GM15510 (cell line): ENCODE measurements at regions not wholly inside any gene's neighbourhood (a gene's known extent, or its start where the extent isn't known, plus 50 kb on each side); places are given as distances from the start of the nearest gene placed in this dataset.

Source experiments
- POLR2A ChIP-seq: IDR thresholded peaks from 3 replicates; pipeline ENCODE4 v1.6.1; 2011; ENCODE audit warnings: borderline replicate concordance; ENCODE audit not compliant: insufficient read length; ENCODE audit errors: extremely low read depth

- no peak for TF ChIP-seq POLR2A
Measured at GRCh38 chr2:40507432-40507831, 55.5 kb upstream of the SLC8A1 start.

DNA sequence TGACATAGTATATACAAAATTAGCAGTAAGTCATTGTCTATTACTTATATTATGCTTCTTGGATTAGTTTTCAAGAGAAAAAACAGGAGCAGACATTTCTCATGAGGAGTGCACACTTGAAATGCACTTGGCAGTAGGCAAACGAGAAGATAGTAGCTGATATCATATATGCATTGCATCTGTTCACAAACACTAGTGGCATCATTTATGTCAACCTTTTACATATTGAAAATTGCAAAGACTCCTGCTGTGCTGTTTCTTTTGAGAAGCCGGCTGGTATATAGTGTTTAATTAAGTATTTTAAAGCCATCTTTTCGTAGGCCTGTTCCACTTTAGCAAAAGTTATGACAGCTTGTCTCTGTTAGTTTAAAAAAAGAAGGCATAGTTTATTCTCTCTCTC lies 58.4 kb upstream of the SLC8A1 start:
- TF ChIP-seq POLR2A, result no peak

DNA sequence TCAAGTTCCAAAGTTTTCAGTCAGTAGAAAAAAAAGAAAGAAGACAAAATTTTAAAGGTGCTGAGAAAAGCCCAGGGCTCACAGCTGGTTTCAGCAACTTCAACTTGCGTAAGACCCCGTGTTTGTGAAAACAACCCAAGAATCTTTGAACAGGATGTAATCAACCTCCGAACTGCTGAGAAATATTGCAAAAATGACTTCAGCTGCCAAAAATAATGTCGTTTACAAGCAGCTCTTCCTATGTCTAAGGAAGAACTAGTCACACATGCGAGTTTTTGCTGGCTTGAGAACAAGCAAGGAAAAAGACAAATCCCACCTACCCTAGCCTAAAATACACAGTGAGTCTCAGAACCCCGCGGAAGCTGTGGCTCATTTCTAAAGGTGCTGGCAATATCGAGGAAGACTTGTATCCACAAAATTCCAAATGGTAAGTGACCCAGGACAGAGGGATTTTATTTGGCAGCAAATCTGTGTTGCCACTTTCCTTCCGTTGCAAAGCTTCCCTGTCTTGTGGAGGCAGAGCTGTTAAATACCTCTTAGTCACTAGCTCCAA lies 59.8 kb upstream of the SLC8A1 start:
- no peak for TF ChIP-seq POLR2A

DNA sequence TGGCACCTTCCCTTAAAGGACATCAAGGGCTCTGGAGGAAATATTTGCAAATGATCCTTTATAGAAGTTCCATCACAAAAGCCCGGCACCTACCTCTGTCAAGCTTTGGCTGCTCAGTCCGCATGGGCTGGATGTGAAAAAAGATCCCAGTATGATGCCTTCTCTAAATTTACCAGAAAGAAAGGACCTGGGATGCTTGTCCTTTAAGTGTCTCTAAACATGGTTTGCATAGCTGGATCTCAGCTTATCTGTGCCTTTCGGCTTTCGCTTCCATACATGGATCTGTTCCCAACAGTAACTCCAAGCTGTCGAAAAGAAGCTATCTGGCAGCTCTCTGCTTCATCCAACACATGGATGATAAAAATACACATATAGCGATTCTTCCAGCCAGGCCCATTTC lies 60.4 kb upstream of the SLC8A1 start:
- TF ChIP-seq POLR2A, result no peak

DNA sequence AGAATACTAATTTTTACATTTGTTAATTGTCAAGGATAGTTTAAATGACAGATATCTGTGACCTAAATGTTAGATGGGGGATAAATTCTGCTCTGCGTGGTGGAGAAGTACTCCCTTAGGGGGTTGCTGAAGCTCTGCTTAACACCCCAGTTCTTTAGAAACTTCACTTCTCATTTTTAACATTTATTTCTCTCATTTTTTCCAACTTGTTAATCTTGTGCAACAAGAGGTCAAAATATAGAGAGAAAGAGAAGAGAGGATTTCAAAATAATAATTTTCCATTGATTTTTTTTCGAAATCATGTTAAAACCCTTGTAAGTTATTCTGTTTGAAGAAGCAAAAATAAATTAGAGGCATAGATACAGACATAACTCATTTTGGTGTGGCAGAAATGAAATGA lies 61.3 kb upstream of the SLC8A1 start:
- no peak for TF ChIP-seq POLR2A

DNA sequence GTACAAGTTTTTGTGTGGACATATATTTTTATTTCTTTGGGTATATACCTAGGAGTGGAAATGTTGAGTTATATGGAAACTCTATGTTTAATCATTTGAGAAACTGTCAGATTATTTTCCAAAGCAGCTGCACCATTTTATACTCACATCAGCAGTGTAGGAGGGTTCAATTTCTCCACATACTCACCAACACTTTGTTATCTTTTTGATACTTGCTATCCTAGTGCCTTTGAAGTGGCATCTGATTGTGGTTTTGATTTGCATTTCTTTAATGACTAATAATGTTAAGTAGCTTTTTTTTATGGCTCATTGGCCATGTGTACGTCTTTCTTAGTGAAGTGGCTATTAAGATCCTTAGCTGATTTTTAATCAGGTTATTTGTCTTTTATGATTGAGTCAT lies 64.7 kb upstream of the SLC8A1 start:
- TF ChIP-seq POLR2A, result no peak

DNA sequence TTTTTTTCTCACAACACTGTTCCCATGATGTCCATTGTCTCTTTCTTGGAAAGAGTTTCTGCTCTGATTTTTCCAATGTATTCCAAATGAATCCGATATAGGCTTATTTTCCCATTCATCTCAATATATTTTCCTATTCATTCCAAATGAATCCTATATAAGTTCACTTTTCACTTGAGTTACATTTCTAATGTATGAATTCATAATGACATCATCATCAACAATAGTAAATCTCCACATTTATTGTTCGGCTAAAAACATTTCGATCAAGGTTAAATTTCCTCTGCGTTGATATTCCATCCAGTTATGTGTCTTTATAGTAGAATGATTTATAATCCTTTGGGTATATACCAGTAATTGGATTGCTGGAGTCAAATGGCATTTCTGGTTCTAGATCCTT lies 76.7 kb upstream of the SLC8A1 start:
- no peak for TF ChIP-seq POLR2A

GRCh38 chr2:40531359-40531758 lies 79.5 kb upstream of the SLC8A1 start:
- no peak for TF ChIP-seq POLR2A

DNA sequence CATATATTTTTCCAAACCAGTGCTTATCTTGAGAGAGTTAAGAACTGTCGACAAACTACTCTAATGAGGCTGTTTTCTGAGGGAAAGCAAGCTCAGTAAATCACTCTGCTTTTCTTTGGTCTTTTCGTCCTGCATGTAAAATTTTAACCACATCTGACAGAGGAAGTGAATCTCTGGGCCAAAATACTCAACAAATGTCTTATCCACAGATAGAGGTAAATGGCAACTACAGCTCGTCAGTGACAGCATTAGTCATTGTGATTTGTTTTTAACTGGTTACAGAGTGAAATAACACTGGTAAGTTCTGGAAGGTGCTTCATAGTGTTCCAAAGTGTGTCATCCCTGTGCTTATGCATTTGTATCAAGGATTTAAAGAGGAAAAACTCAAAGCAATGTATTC lies 82.6 kb upstream of the SLC8A1 start:
- TF ChIP-seq POLR2A, result no peak

DNA sequence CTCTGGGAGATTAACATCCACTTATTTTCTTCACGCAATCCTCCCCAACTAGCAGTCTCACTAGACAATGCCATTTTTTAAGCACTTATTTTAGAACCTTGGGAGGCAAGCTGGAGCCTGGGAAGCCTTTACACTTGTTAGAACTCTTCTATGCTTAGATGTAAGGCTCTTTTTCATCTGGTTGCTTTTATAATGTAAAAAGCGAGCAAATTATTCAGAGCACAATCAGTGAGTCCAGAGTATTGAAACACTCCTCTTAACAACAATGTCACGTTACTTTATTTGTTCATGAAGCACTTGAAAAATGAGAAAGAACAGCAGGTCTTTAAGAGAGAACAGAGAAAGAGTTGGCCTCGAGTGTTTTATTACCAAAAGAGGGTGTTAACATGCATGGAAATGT lies 84.1 kb upstream of the SLC8A1 start:
- no peak for TF ChIP-seq POLR2A

DNA sequence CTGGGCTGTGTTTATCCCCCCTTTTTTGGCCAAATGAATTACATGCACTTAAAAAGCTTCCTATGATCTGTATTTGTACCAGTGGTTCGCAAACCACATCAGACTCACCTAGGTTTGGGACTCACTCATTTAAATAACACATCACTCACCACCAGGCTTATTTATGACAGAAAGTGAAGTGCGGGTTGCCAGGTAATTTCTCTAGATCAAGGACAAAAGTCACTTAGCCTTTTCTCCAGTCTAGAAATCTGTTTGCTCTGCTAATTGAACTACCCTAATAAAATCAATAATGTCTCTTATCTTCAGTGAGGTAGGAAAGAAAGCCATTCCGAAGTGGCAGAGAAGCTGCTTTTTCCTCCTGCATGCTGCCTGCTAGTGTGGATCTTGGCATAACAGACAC lies 88.1 kb upstream of the SLC8A1 start:
- no peak for TF ChIP-seq POLR2A

GRCh38 chr2:40543381-40543780 lies 91.5 kb upstream of the SLC8A1 start:
- TF ChIP-seq POLR2A, result no peak

- TF ChIP-seq POLR2A, result no peak
Measured at GRCh38 chr2:40544072-40544471, 92.2 kb upstream of the SLC8A1 start.

GRCh38 chr2:40545645-40546044 lies 93.8 kb upstream of the SLC8A1 start:
- TF ChIP-seq POLR2A, result no peak

DNA sequence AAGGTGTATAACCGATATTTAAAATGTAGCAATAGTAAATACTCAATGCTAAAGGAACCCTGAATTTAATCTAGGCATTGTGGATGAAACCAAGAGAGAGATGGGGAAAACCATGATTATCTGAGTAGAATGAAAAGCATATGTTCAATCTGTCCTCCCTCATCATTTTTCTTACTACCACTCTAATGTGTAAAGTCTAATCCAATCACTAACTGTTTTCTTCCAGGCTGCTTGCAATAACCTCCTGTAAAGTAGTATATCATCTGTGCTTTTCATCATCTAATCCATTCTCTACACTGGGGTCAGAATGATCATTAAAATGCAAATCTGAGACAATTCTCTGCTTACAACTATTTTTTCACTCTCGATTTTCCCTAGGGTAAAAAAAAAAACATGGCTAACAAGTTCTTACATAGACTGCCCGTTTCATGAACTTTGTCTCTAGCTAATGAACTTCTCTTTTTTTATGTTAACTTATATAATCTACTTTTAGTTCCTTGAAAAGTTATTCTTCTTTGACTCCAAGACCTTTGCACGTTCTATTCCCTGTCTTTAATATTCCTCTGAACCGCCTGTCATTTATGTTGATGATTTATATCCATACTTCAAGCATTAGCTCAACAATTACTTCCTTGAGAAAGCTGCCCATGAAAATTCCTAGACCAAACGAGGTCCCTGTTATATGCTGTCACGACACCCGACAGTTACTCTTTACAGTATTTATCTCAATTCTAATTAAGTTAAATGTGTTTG lies 94.7 kb upstream of the SLC8A1 start:
- no peak for TF ChIP-seq POLR2A

DNA sequence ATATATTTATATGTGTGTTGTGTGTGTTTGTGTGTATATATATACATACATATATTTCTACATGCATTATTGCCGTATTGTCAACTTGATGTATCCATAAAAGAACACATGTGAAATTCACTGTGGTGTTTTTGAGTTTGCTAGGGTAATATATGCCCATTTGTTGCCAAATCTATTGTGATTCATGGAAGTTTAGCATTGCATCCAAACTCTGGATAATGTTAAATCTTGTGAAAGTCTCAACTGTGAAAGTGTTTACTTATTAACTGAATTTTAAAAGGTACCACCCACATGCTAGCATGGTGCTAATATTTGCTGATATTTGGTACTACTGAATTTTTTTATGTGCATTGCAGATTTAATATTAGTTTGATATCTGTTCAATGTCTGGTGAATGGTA lies 96.6 kb upstream of the SLC8A1 start:
- TF ChIP-seq POLR2A, result no peak
